ENCODE measurements at regions not wholly inside any gene's neighbourhood (a gene's known extent, or its start where the extent isn't known, plus 50 kb on each side); places are given as distances from the start of the nearest gene placed in this dataset.

DNA sequence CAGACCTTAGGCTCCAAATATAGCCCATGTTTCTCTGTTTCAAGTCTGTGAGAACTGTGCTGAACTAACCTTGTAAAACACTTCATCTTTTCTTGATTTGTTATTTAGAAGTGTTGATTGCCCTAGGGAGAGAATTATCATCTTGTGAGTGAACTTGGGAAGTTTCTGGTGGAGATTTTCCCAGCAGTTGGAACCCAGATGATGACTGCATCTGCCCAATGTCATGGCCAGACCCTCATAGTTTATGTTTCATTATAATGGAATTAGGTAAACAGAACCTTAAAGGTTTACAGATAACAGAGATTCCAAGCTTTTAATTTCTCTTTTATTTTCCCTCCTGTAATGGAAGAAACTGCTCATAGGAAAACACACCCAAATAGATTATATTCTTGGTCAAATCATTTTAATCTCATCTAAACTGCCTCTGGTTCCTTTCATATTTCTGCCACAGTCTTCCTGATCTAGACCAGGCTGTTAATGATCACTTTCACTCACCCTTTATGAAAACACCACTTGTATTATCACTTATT, 569.1 kb downstream of the KCTD12 start:
- no peaks in the 10 kb centered on the region for H4K20me1 ChIP-seq (ENCODE audit: control insufficient read depth, extremely low read depth, insufficient read depth, low read length)
- H3K79me2 ChIP-seq (ENCODE audit: control insufficient read depth, insufficient read depth, low read length): no peaks in the 10 kb centered on the region
- H3K9me3 ChIP-seq (ENCODE audit: control insufficient read depth, low read depth, low read length): no peaks in the 10 kb centered on the region
- DNase-seq (ENCODE audit: low read depth, low spot score) (no peak), FAIRE-seq (no peak)
- H3K4me2 ChIP-seq (ENCODE audit: control insufficient read depth, extremely low read depth, insufficient read depth, low read depth, low read length): no peak overlapping the region
- no peaks in the 10 kb centered on the region for H3K9me1 ChIP-seq (ENCODE audit: control insufficient read depth, extremely low read depth, insufficient read depth, low read length)
- H3K4me1 ChIP-seq (ENCODE audit: control insufficient read depth, extremely low read depth, insufficient read depth, low read length): no peaks in the 10 kb centered on the region
- H3K27me3 ChIP-seq (ENCODE audit: control insufficient read depth, extremely low read depth, insufficient read depth, low read length): no peaks in the 10 kb centered on the region
- H3K27ac ChIP-seq (ENCODE audit: control insufficient read depth, insufficient read depth, low read length): no peak overlapping the region
- H3K4me3 ChIP-seq (ENCODE audit: control insufficient read depth in 2 of 3, extremely low read depth in 1 of 3, insufficient read depth in 2 of 3, low read depth in 1 of 3, low read length in 3 of 3): no peak overlapping the region
- dilution Hi-C loops (cut with MboI; ENCODE audit: extremely low pct_ligation_motif_present, low sequenced_read_pairs): no loop called here
- TF ChIP-seq, protein P1, sequence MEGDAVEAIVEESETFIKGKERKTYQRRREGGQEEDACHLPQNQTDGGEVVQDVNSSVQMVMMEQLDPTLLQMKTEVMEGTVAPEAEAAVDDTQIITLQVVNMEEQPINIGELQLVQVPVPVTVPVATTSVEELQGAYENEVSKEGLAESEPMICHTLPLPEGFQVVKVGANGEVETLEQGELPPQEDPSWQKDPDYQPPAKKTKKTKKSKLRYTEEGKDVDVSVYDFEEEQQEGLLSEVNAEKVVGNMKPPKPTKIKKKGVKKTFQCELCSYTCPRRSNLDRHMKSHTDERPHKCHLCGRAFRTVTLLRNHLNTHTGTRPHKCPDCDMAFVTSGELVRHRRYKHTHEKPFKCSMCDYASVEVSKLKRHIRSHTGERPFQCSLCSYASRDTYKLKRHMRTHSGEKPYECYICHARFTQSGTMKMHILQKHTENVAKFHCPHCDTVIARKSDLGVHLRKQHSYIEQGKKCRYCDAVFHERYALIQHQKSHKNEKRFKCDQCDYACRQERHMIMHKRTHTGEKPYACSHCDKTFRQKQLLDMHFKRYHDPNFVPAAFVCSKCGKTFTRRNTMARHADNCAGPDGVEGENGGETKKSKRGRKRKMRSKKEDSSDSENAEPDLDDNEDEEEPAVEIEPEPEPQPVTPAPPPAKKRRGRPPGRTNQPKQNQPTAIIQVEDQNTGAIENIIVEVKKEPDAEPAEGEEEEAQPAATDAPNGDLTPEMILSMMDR (optimal IDR thresholded peaks at IDR 0.05 in 1 of 3, IDR thresholded peaks at IDR 0.05 in 1 of 3, conservative IDR thresholded peaks at IDR 0.05 in 1 of 3; ENCODE audit: extremely low read depth in 1 of 3, insufficient read depth in 2 of 3, low read length in 3 of 3): no peak
- no peak for TF ChIP-seq EZH2 (IDR thresholded peaks at IDR 0.05; ENCODE audit: low read length)
- no peak overlapping the region for H3K9ac ChIP-seq (ENCODE audit: control insufficient read depth, extremely low read depth, insufficient read depth, low read length)
- H3K36me3 ChIP-seq (ENCODE audit: control insufficient read depth in 2 of 2, extremely low read depth in 1 of 2, insufficient read depth in 2 of 2, low read length in 2 of 2): no peaks in the 10 kb centered on the region
- H2AFZ ChIP-seq (ENCODE audit: control insufficient read depth, low read length): no peak overlapping the region

DNA sequence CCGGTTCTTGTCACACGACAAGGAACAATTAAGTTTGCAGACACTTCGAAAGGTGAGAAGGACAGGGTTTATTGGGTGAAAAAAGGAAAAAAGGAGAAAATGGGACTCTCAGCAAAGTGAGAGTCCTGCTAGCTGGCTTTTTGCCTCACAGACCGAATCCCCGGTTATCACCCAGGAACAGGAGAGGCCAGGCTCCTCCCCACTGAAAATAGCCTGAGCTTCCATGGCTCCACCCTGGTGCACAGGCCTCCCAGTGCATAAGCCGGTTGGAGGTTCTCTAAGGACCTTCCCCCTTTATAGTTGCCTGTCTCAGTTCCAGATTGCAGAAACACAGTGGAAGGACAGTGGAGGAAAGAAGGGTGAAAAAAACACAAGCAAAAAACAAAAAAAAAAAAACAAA, 571.7 kb downstream of the KCTD12 start:
- H3K9me3 ChIP-seq (ENCODE audit: control insufficient read depth, low read depth, low read length): no peaks in the 10 kb centered on the region
- H2AFZ ChIP-seq (ENCODE audit: control insufficient read depth, low read length): no peak overlapping the region
- H3K9me1 ChIP-seq (ENCODE audit: control insufficient read depth, extremely low read depth, insufficient read depth, low read length): no peaks in the 10 kb centered on the region
- no peaks in the 10 kb centered on the region for H3K4me1 ChIP-seq (ENCODE audit: control insufficient read depth, extremely low read depth, insufficient read depth, low read length)
- dilution Hi-C loops (cut with MboI; ENCODE audit: extremely low pct_ligation_motif_present, low sequenced_read_pairs): no loop called here
- no peak overlapping the region for H3K4me2 ChIP-seq (ENCODE audit: control insufficient read depth, extremely low read depth, insufficient read depth, low read depth, low read length)
- TF ChIP-seq, protein P1 (optimal IDR thresholded peaks at IDR 0.05 in 1 of 3, IDR thresholded peaks at IDR 0.05 in 1 of 3, conservative IDR thresholded peaks at IDR 0.05 in 1 of 3; ENCODE audit: extremely low read depth in 1 of 3, insufficient read depth in 2 of 3, low read length in 3 of 3): no peak
- no peak for TF ChIP-seq EZH2 (IDR thresholded peaks at IDR 0.05; ENCODE audit: low read length)
- no peaks in the 10 kb centered on the region for H3K27me3 ChIP-seq (ENCODE audit: control insufficient read depth, extremely low read depth, insufficient read depth, low read length)
- H3K36me3 ChIP-seq (ENCODE audit: control insufficient read depth in 2 of 2, extremely low read depth in 1 of 2, insufficient read depth in 2 of 2, low read length in 2 of 2): no peaks in the 10 kb centered on the region
- H4K20me1 ChIP-seq (ENCODE audit: control insufficient read depth, extremely low read depth, insufficient read depth, low read length): no peaks in the 10 kb centered on the region
- FAIRE-seq (no peak), DNase-seq (ENCODE audit: low read depth, low spot score) (no peak)
- no peaks in the 10 kb centered on the region for H3K79me2 ChIP-seq (ENCODE audit: control insufficient read depth, insufficient read depth, low read length)
- H3K4me3 ChIP-seq (ENCODE audit: control insufficient read depth in 2 of 3, extremely low read depth in 1 of 3, insufficient read depth in 2 of 3, low read depth in 1 of 3, low read length in 3 of 3): no peak overlapping the region
- no peak overlapping the region for H3K9ac ChIP-seq (ENCODE audit: control insufficient read depth, extremely low read depth, insufficient read depth, low read length)
- no peak overlapping the region for H3K27ac ChIP-seq (ENCODE audit: control insufficient read depth, insufficient read depth, low read length)
